HG02571 (cell line): ENCODE measurements at regions not wholly inside any gene's neighbourhood (a gene's known extent, or its start where the extent isn't known, plus 50 kb on each side); places are given as distances from the start of the nearest gene placed in this dataset.

Experiments used
- ATAC-seq: cut with Tn5 transposase; IDR thresholded peaks from one replicate; pipeline ENCODE4 v1.9.1; 2021; ENCODE audit warnings: mild to moderate bottlenecking, moderate library complexity; ENCODE audit not compliant: unreplicated experiment

- ATAC-seq, result no peak
Observed at GRCh38 chr4:3851211-3851610, 85.0 kb downstream of the ADRA2C start.

GRCh38 chr4:3851881-3852280 is 85.7 kb downstream of the ADRA2C start:
- ATAC-seq, result no peak

GRCh38 chr4:3852309-3852708 is 86.1 kb downstream of the ADRA2C start:
- no peak for ATAC-seq

GRCh38 chr4:3852711-3853110 is 86.5 kb downstream of the ADRA2C start:
- no peak for ATAC-seq

DNA sequence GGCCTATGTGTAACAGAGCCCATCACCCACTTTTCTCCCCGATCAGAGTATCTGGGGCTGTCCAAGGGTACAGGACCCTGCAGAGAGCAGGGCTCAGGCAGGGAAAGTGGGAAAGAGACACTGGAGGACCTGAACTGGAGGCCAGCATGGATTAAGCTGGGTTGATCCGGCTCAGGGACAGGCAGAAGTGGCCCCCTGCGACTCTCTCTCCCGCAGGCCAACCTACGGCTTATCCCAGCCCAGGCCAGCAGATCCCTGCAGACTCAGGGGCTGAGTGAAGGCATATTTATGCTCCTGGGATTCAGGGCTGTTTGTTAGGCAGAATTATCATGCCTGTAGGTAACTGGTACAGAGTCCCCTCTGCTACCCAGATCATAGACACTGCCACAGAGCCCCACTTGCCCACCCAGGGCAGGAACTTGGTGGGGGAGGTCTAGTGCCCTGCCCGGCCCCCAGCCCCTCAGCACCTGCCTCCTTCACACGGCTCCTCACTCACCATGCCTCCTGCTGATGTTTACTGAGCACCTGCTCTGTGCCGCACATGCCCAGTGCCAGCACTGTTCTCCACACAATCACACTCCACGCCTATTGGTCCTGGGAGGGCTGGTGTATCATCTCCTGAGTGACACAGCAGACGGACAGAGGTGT is 87.3 kb downstream of the ADRA2C start:
- no peak for ATAC-seq

- no peak for ATAC-seq
Observed at GRCh38 chr4:3854661-3855060, 88.5 kb downstream of the ADRA2C start.

GRCh38 chr4:3855646-3856045 is 89.5 kb downstream of the ADRA2C start:
- ATAC-seq, result no peak

GRCh38 chr4:3856604-3857204 is 90.5 kb downstream of the ADRA2C start:
- ATAC-seq, result no peak

GRCh38 chr4:3857269-3857926 is 91.2 kb downstream of the ADRA2C start:
- ATAC-seq, result no peak

GRCh38 chr4:3858046-3858730 is 92.0 kb downstream of the ADRA2C start:
- no peak for ATAC-seq

GRCh38 chr4:3858765-3859388 is 92.7 kb downstream of the ADRA2C start:
- ATAC-seq, result no peak

DNA sequence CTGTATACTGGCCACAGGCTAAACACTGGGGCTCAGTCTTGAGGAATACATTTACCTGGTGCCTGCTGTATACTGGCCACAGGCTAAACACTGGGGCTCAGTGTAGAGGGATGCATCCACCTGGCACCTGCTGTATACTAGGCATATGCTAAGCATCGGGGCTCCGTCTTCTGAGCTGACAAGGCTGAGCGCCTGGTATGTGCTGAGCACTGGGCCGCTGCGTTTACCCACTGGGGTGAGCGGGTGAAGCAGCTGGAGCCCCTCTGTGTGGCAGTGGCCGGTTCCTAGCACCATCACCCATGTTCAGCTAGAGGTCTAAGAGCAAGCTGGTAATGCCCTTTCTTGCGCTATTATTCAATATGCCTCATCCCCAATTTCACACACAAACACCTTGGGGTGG is 93.4 kb downstream of the ADRA2C start:
- no peak for ATAC-seq

- no peak for ATAC-seq
Observed at GRCh38 chr4:3860061-3860912, 94.1 kb downstream of the ADRA2C start.

- ATAC-seq, result no peak
Observed at GRCh38 chr4:3860913-3861636, 94.9 kb downstream of the ADRA2C start.

DNA sequence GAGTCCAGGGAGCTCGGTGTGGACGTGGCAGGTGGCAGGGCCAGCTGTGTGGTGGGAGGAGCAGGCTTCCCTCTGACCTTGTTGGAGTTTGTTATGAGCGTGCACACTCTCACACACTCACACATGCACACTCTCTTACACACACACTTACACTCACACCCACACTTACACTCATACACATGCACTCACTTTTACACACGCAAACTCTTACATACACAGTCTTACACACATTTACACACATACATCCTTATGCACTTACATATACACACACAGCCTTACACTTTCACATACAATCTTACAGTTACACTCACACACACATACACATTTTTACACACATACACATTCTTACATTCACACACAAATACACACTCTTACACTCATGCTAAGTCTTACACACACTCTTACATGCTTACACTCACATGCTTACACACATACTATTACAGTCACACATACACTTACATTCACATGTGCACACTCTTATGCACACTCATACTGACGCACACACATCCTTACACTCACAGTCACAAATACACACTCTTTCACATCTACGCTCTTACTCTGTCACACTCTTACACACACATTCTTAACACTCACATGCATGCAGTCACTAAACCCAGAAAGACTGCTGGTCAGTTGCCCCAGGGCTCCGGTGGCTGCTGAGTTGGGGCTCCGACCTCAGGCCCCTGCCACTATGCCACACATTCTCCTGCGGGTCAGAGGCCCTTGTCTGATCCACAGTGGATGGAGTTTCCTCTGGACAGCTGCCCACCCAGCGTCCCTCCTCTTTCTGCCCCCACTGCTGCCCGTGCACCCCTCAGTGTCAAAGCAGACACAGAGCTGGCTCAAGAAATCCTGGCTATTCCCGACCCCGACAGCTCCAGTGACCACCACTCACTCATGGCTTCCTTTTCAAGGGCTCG is 95.8 kb downstream of the ADRA2C start:
- ATAC-seq, result no peak

DNA sequence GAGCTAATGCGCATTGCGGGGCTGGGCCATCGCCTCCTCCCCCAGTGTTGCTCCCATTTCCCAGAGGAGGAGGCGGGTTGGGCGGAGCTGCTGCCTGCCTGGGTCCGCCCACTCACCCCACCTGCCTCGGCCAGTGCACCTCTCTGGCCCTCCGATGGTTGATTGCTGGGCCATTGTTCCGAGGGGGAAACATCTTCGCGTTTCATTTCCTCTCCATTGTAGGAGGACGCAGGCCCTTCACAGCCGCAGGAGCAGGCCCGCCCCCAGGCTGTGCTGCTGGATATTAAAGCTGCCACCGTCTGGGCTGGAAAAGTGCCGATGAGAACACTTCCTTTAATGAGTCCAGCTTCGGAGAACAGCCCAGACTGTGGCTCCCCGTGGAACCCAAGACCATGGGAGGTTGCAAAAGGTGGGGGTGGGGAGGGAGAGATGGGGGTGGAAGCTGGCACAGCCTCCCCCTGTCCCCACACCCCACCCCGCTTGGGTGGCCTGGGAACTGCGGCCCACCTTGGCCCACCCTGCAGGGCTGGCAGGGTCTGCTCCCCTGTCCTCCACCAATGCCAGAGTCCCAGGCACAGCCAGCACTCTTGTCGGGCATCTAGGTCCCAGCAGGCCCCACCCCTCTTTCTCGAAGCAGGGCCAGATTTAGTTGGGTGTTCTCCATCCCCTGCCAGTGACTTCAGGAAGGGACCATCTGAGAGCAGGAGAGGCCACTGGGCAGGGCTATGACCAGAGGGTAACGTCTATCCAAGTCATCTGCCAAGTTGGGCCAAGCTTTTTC is 96.6 kb downstream of the ADRA2C start:
- ATAC-seq, result no peak

DNA sequence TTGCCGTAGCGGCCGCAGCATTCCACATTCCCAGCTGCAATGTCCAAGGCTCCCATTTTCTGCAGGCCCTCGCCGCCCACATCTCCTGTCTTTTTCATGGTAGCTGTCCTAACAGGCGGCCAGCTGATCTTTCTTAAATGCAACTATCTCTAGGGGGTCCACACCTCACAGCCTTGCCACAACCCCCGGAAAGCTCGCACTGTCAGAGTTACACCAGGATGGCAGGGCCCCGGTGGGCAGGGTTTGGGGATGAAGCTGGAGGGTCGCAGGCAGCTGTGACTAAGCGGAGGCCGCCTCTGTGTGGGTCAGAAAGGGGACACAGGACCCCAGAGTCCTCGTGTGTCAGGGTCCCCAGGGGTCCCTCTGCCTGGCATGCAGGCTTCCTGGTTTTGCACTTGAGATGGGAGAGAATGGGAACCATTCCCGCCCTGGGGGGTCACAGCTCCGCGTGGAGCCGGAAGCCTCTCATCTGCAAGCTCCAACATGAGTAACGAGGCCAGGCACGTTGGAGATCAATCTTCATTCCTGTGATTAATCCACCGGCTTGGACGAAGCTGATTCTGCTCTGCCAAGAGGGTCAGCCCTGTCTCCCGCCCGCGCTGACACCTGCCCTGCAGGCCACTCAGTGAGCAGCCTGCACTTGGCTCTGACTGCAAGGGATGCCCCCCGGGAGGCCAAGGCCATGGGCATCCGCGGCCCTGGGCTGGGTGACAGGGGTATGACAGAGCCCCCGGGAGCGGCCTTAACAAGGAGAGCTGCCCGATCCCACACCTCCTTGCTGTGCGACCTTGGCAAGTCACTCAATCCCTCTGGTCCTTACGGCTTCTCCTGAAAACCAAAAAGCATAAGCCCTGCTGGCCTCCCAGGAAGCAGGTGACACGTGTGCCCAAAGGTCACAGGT is 97.9 kb downstream of the ADRA2C start:
- ATAC-seq, result no peak
